ENCODE measurements at regions not wholly inside any gene's neighbourhood (a gene's known extent, or its start where the extent isn't known, plus 50 kb on each side); places are given as distances from the start of the nearest gene placed in this dataset.

GRCh38 chr6:22657352-22657980 lies 88.1 kb downstream of the HDGFL1 start:
- no peak for DNase-seq (ENCODE audit: low spot score, unreplicated experiment)
- H3K4me3 Mint-ChIP-seq (ENCODE audit: low read depth), result no peak overlapping the region
- no peak for TF ChIP-seq CTCF (IDR thresholded peaks at IDR 0.05; ENCODE audit: unreplicated experiment)
- peaks cover 58% of the 10 kb centered on the region for H3K4me1 Mint-ChIP-seq (ENCODE audit: low read depth)
- peaks cover 11% of the 10 kb centered on the region for H3K9me3 Mint-ChIP-seq (ENCODE audit: low read depth)
- peaks cover 1% of the 10 kb centered on the region for H3K36me3 Mint-ChIP-seq (ENCODE audit: insufficient read depth)
- peak overlapping the region; percentile 50 for H3K27ac Mint-ChIP-seq
- H3K27me3 Mint-ChIP-seq, result no peaks in the 10 kb centered on the region

DNA sequence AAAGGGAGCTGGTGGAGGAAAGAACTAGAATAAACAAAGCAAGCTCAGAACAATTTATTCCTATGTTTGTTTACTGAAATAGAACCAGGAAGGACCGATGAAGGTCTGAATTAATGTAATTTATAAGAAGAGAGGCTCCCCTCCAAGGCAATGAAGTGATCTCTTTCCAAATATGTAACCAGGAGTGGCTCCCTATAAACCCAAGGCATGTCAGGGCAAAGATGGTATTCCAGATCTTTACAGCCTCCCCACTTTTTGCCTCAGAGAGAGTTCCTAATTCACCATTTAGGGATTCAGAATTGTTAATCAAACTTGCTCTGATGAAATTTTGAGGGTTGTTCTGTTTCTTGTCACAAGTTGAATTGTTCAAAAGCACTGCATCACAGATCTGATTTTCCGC lies 88.8 kb downstream of the HDGFL1 start:
- Mint-ChIP-seq H3K4me3 (ENCODE audit: low read depth) (no peak overlapping the region), H3K36me3 (ENCODE audit: insufficient read depth) (peaks cover 6% of the 10 kb centered on the region), H3K9me3 (ENCODE audit: low read depth) (peaks cover 17% of the 10 kb centered on the region), H3K27ac (peak overlapping the region; percentile 50), H3K4me1 (ENCODE audit: low read depth) (peaks cover 58% of the 10 kb centered on the region), H3K27me3 (no peaks in the 10 kb centered on the region)
- TF ChIP-seq CTCF (IDR thresholded peaks at IDR 0.05; ENCODE audit: unreplicated experiment), result no peak
- DNase-seq (ENCODE audit: low spot score, unreplicated experiment), result no peak

DNA sequence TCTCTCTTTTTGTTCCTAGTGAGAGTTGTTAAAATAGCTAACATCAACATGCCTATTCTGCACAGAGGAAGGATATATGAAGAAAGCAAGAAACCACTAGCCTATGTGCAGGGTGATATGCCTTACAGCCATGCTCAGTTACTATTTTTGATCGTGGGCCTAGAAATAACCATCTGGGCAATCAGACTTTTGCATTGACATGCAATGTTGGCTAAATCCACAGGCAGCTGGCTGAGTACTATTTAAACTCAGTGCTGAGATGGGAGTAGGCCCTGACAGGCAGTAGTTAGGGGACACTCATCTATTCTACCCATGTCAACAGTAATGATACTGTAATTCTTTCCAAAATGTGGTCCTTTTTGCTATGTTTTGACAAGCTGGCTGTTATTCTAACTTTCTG lies 89.6 kb downstream of the HDGFL1 start:
- H3K4me3 Mint-ChIP-seq (ENCODE audit: low read depth), result no peak overlapping the region
- peaks cover 14% of the 10 kb centered on the region for H3K9me3 Mint-ChIP-seq (ENCODE audit: low read depth)
- DNase-seq (ENCODE audit: low spot score, unreplicated experiment), result no peak
- no peaks in the 10 kb centered on the region for H3K27me3 Mint-ChIP-seq
- peak overlapping the region; percentile 22 for H3K27ac Mint-ChIP-seq
- TF ChIP-seq CTCF (IDR thresholded peaks at IDR 0.05; ENCODE audit: unreplicated experiment), result no peak
- H3K4me1 Mint-ChIP-seq (ENCODE audit: low read depth), result peaks cover 55% of the 10 kb centered on the region
- peaks cover 6% of the 10 kb centered on the region for H3K36me3 Mint-ChIP-seq (ENCODE audit: insufficient read depth)

GRCh38 chr6:22664968-22665367 lies 95.6 kb downstream of the HDGFL1 start:
- peaks cover 10% of the 10 kb centered on the region for H3K9me3 Mint-ChIP-seq (ENCODE audit: low read depth)
- H3K27me3 Mint-ChIP-seq, result no peaks in the 10 kb centered on the region
- peaks cover 22% of the 10 kb centered on the region for H3K4me1 Mint-ChIP-seq (ENCODE audit: low read depth)
- H3K36me3 Mint-ChIP-seq (ENCODE audit: insufficient read depth), result peaks cover 6% of the 10 kb centered on the region
- H3K27ac Mint-ChIP-seq, result no peak overlapping the region
- TF ChIP-seq CTCF (IDR thresholded peaks at IDR 0.05; ENCODE audit: unreplicated experiment), result no peak
- H3K4me3 Mint-ChIP-seq (ENCODE audit: low read depth), result no peak overlapping the region
- no peak for DNase-seq (ENCODE audit: low spot score, unreplicated experiment)

DNA sequence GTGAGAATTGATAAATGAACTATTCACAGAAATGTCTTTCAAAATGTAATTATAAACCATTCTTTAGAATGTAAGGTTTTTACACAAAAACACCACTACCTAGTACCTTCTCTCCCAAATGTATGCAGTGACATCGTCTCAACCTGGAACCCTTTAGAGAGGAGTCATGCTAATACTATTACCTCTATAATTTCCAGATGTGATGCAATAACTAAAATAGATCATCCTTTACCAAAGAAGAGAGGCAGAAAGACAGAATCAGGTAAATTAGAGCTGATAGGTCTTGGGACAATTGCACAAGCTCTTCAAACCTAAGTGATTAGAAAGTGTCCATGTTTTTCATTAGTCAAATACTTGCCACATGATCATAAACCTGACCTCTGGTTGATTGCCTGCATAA lies 96.7 kb downstream of the HDGFL1 start:
- Mint-ChIP-seq H3K36me3 (ENCODE audit: insufficient read depth) (peaks cover 6% of the 10 kb centered on the region), H3K27ac (no peak overlapping the region), H3K4me1 (ENCODE audit: low read depth) (peaks cover 12% of the 10 kb centered on the region), H3K9me3 (ENCODE audit: low read depth) (peaks cover 10% of the 10 kb centered on the region), H3K4me3 (ENCODE audit: low read depth) (no peak overlapping the region), H3K27me3 (no peaks in the 10 kb centered on the region)
- no peak for TF ChIP-seq CTCF (IDR thresholded peaks at IDR 0.05; ENCODE audit: unreplicated experiment)
- no peak for DNase-seq (ENCODE audit: low spot score, unreplicated experiment)

All from progenitor cell of endocrine pancreas (in vitro differentiated cells).